Vagina (tissue), 2 donors: ENCODE measurements at regions not wholly inside any gene's neighbourhood (a gene's known extent, or its start where the extent isn't known, plus 50 kb on each side); places are given as distances from the start of the nearest gene placed in this dataset.

ENCODE experiments used
- DNase-seq, 2 donors: peaks; one replicate each; pipeline ENCODE4 v3.0.0-alpha.2; 2017; ENCODE audit errors: extremely low spot score in 2 of 2
- H3K27ac ChIP-seq: fragments of 200-600 bp; sonication (generic); one replicate; pipeline ENCODE4 v1.5.1; 2019
- H3K27me3 ChIP-seq: fragments of 200-600 bp; sonication (generic); one replicate; pipeline ENCODE4 v1.5.1; 2019
- H3K36me3 ChIP-seq, 2 donors: fragments of 200-600 bp; sonication (generic); one replicate each; pipeline ENCODE4 v1.5.1; 2017 to 2019
- H3K4me1 ChIP-seq: fragments of 200-600 bp; sonication (generic); one replicate; pipeline ENCODE4 v1.5.1; 2019
- H3K4me3 ChIP-seq, 2 donors: fragments of 200-600 bp; sonication (generic); 1 replicate in 1 of 2; 2 replicates in 1 of 2; pipeline ENCODE4 v1.5.1; 2016 to 2019
- H3K9me3 ChIP-seq: fragments of 200-600 bp; sonication (generic); one replicate; pipeline ENCODE4 v1.5.1; 2019
- CTCF ChIP-seq, 3 experiments: fragments of 450-650 bp in 2 of 3; fragments of 200-600 bp in 1 of 3; sonication (generic) in 1 of 3; IDR thresholded peaks; one replicate each; pipeline ENCODE4 v1.5.1; 2017 to 2019; ENCODE audit warnings: antibody characterized with exemption in 3 of 3, mild to moderate bottlenecking in 2 of 3, moderate library complexity in 2 of 3
- POLR2A ChIP-seq, 2 donors: fragments of 450-650 bp; IDR thresholded peaks; one replicate each; pipeline ENCODE4 v1.6.1; 2017; ENCODE audit warnings: antibody characterized with exemption in 2 of 2, mild to moderate bottlenecking in 2 of 2, moderate library complexity in 2 of 2
- POLR2AphosphoS5 ChIP-seq, 2 donors: sonication (generic); formaldehyde crosslinking; IDR thresholded peaks; one replicate each; pipeline ENCODE4 v1.9.0; 2017; ENCODE audit warnings: antibody characterized with exemption in 2 of 2, mild to moderate bottlenecking in 2 of 2, low read depth in 1 of 2; ENCODE audit not compliant: insufficient read depth in 1 of 2
- intact Hi-C: fragments of 100-400 bp; cut with DNase I; formaldehyde crosslinking; loops from one replicate; pipeline ENCODE4 v1.15.1; 2023

- Histone ChIP-seq H3K36me3 (no peaks in the 10 kb centered on the region), H3K9me3 (no peaks in the 10 kb centered on the region), H3K4me3 (no peak overlapping the region), H3K4me1 (no peaks in the 10 kb centered on the region), H3K27me3 (no peaks in the 10 kb centered on the region), H3K27ac (no peak overlapping the region)
- DNase-seq = no peak
- no peak for TF ChIP-seq POLR2AphosphoS5 (IDR thresholded peaks at IDR 0.05; ENCODE audit: insufficient read depth in 1 of 2, low read depth in 1 of 2)
- TF ChIP-seq POLR2A (IDR thresholded peaks at IDR 0.05) = no peak
- TF ChIP-seq CTCF (IDR thresholded peaks at IDR 0.05) = no peak
- intact Hi-C loops = no loop called here
Measured at GRCh38 chr3:88610820-88611219, 461.1 kb downstream of the C3orf38 start.

GRCh38 chr3:88611826-88612326, 462.1 kb downstream of the C3orf38 start:
- no peaks in the 10 kb centered on the region for H3K27me3 ChIP-seq
- intact Hi-C loops = no loop called here
- no peaks in the 10 kb centered on the region for H3K36me3 ChIP-seq
- H3K4me1 ChIP-seq = no peaks in the 10 kb centered on the region
- TF ChIP-seq POLR2A (IDR thresholded peaks at IDR 0.05) (no peak), CTCF (IDR thresholded peaks at IDR 0.05) (no peak), POLR2AphosphoS5 (IDR thresholded peaks at IDR 0.05; ENCODE audit: insufficient read depth in 1 of 2, low read depth in 1 of 2) (no peak)
- DNase-seq = no peak
- H3K27ac ChIP-seq = no peak overlapping the region
- no peak overlapping the region for H3K4me3 ChIP-seq
- H3K9me3 ChIP-seq = no peaks in the 10 kb centered on the region

- no peak for DNase-seq
- Histone ChIP-seq H3K36me3 (no peaks in the 10 kb centered on the region), H3K4me3 (no peak overlapping the region)
Measured at GRCh38 chr3:88616413-88616812, 466.7 kb downstream of the C3orf38 start.

GRCh38 chr3:88617283-88617682, 467.5 kb downstream of the C3orf38 start:
- no peak for DNase-seq
- H3K4me3 ChIP-seq = no peak overlapping the region
- H3K36me3 ChIP-seq = no peaks in the 10 kb centered on the region
- no peaks in the 10 kb centered on the region for H3K9me3 ChIP-seq
- H3K27me3 ChIP-seq = no peaks in the 10 kb centered on the region
- H3K4me1 ChIP-seq = no peaks in the 10 kb centered on the region
- intact Hi-C loops = no loop called here
- H3K27ac ChIP-seq = no peak overlapping the region
- no peak for TF ChIP-seq CTCF (IDR thresholded peaks at IDR 0.05)
- TF ChIP-seq POLR2A (IDR thresholded peaks at IDR 0.05) = no peak
- TF ChIP-seq POLR2AphosphoS5 (IDR thresholded peaks at IDR 0.05; ENCODE audit: insufficient read depth in 1 of 2, low read depth in 1 of 2) = no peak

More at GRCh38 chr3:88616413-88616812, 466.7 kb downstream of the C3orf38 start:
- Histone ChIP-seq H3K9me3 (no peaks in the 10 kb centered on the region), H3K27me3 (no peaks in the 10 kb centered on the region), H3K27ac (no peak overlapping the region), H3K4me1 (no peaks in the 10 kb centered on the region)
- intact Hi-C loops = no loop called here
- TF ChIP-seq CTCF (IDR thresholded peaks at IDR 0.05) (no peak), POLR2AphosphoS5 (IDR thresholded peaks at IDR 0.05; ENCODE audit: insufficient read depth in 1 of 2, low read depth in 1 of 2) (no peak), POLR2A (IDR thresholded peaks at IDR 0.05) (no peak)

GRCh38 chr3:88618021-88618645, 468.4 kb downstream of the C3orf38 start:
- no peaks in the 10 kb centered on the region for H3K4me1 ChIP-seq
- H3K9me3 ChIP-seq = no peaks in the 10 kb centered on the region
- no peaks in the 10 kb centered on the region for H3K27me3 ChIP-seq
- no peak overlapping the region for H3K27ac ChIP-seq
- H3K4me3 ChIP-seq = no peak overlapping the region
- no peak for TF ChIP-seq POLR2AphosphoS5 (IDR thresholded peaks at IDR 0.05; ENCODE audit: insufficient read depth in 1 of 2, low read depth in 1 of 2)
- no peak for TF ChIP-seq CTCF (IDR thresholded peaks at IDR 0.05)
- TF ChIP-seq POLR2A (IDR thresholded peaks at IDR 0.05) = no peak
- no peak for DNase-seq
- intact Hi-C loops = no loop called here
- H3K36me3 ChIP-seq = no peaks in the 10 kb centered on the region
